ENCODE measurements at regions not wholly inside any gene's neighbourhood (a gene's known extent, or its start where the extent isn't known, plus 50 kb on each side); places are given as distances from the start of the nearest gene placed in this dataset.
"Not testable (repeated sequence)": the region's sequence is repeated elsewhere in the genome, so short reads cannot be mapped to it uniquely, and the experiment has no call there.

DNA sequence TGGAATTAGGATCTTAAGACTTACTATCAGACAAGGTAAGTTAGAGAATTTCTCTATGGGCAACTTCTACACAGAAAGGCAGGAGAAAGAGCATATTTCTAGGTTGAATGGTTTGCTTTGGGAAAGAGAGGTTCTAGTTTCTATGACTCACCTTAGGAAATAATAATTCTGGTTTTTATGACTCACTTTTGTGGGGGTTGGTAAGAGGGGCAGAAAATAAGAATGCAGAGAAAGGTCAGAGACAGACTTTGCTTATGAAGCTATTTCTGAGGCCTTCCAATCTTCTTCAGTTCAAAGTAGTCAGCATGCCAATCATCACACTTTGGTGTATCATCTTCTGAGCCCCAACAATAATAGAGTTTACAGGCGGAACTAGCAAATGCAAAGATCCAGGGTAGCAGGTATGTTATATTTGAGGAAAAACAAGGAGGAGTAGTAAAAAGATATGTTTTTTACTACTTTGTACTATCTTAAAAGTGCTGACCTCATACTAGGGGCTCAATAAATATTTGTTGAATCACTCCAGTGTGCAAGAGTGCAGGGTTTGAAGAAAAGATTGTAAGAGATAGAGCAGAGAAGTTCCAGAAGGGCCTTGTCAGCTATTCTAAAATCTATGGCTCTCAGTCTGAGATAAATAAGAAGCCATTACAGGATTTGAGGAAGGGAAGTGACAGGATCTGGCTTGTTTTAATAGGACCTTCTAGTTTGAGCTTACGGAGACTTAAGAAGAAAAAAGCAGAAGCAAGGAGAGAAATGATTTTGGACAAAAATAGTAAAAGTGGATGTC lies 56.7 kb upstream of the LRFN5 start:
- no peak for DNase-seq (ENCODE audit: low spot score)

DNA sequence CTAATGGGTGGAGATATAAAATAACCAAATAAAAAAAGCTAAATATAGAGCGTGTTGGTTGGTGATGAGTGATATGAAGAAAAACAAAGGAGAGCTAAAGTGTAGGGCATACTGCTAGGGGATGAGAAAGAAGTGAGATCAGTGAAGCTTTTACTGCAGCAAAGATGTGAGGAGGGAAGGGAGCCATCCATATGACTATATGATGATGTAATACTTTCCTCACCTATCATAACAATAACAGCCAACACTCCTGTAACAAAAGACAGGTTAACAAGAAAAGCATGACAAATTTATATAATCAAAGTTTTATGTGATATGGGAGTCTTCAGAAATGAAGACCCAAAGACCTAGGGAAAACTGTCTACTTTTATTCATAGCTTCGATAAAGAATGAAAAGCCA lies 57.4 kb upstream of the LRFN5 start:
- DNase-seq (ENCODE audit: low spot score), result no peak

DNA sequence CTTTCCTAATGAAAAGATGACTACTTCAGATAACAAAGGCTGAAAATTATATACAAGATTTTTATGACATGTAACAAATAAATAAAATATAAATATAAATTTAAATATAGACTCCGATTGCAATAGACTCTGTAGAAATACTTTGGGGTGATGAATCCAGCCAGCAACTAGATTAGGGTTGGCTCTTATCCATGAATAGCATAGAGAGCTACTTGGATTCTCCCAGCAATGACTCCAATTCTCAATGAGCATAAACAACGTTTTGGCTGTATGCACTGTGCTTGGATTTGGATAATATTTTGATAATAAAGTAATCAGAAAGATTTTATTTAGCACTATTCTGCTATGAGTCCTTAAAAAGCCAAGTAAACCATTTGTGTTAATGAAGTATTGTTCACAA lies 58.0 kb upstream of the LRFN5 start:
- DNase-seq (ENCODE audit: low spot score), result no peak

DNA sequence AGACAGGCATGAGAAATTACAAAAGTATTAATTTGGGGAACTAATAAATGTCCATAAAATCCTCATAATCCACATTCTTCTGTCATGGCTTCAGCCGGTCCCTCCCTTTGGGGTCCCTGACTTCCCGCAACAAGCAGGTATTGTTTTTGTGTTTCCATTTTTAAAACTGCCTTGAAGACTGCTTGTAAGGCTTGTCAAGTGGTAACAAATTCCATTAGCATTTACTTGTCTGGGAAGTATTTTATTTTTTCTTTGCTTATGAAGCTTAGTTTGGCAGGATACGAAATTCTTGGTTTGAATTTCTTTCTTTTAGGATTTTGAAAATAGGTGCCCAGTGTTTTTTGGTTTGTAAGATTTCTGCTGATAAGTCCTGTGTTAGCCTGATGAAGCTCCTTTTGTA lies 65.3 kb upstream of the LRFN5 start:
- no peak for DNase-seq (ENCODE audit: low spot score)

DNA sequence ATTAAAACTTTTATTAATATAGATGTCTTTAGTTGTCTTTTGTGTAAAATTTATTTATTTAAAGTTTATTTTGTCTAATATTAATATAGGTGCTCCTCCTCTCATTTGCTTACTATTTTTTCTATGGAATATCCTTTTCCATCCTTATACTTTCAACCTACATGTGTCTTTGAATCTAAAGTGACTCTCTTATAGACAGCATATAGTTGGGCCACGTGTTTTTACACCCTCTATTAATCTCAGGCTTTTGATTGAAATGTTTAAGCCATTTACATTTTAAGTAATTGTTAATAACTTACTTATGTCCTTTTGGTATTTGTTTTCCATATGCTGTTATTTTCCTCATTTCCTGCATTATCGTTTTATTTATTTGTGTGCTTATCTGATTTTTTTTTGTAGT lies 74.4 kb upstream of the LRFN5 start:
- no peak for DNase-seq (ENCODE audit: low spot score)

DNA sequence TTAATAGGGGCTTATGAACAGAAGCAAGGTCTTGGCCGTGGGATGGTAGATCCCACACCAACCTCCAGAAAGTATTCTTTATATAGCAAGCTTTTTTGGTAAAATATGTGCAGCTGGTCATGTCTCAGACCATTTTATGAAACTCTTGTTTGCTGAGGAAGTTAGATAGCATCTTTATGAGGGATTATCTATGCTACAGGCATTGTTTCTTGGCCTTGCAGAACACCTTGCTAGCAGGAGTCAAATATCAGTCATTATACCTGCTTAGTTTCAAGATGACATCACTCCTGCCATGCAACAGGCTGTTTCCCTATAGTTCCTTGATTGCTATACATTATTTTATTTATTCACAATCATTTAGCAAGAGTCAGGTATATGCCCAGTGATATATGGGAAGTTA lies 84.8 kb upstream of the LRFN5 start:
- no peak for DNase-seq (ENCODE audit: low spot score)

DNA sequence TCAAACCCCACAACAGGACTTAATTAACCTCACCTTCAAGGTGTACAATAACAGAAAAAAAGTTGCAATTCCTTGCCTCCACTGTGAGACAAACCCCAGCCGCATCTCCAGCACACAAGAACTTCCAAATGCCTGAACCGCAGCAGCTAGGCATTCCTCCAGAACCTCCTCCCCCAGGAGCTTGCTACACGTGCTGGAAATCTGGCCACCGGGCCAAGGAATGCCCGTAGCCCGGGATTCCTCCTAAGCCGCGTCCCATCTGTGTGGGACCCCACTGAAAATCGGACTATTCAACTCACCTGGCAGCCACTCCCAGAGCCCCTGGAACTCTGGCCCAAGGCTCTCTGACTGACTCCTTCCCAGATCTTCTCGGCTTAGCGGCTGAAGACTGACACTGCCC lies 88.6 kb upstream of the LRFN5 start:
- DNase-seq (ENCODE audit: low spot score), result not testable (repeated sequence)

DNA sequence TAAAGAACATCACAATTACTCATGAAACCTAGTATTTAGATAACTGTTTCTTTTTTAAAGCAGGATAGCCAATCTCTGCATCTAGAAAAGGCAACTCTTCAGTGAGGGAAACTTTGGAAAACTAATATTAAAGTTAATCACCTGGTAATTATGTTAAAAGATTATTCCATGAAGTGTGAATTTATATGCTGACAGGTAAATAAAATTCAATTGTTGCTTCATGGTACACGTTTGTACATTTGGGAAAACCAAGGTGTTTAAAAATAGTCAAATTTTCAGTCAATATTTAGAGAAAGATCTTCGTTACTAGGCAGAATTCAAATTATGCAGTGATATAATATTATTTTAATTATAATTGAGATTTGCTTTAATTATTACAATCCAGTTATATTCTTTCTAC lies 100.1 kb upstream of the LRFN5 start:
- no peak for DNase-seq (ENCODE audit: low spot score)

DNA sequence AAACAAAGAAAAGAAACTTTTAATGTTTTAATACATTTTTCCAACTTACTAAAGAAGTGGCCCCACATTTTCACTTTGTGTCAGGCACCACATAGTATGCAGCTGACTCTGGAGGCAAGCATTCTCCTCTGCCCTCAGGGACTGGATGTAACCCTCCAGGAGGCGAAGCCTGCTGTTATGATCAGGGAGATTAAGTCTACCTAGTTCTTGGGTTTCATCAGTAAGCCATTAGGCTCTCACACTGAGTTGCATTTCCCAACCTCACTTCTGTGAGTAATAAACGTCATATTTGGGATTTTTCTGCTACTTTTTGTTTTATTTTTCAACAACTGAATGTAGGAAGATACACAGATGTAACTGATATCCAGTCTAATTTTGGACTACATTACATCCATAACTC lies 101.2 kb upstream of the LRFN5 start:
- DNase-seq (ENCODE audit: low spot score), result no peak

DNA sequence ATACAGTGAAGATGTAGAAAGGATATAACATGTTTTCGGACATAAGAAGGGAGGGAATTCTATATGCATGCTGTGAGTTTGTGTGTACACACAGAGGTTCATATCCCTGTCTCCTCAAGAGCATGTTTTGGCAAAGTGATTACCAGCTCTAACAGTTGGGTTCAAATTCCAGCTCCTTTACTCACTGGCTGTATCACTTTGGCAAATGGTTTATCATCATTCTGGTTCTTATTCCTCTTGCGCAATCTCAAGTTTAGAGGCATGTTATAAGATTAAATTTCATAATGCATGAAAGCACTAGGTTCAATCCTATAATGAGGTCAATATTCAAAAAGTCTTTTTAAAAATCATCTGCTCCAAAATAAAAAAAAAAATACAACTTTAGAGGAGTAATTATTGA lies 107.7 kb upstream of the LRFN5 start:
- no peak for DNase-seq (ENCODE audit: low spot score)

DNA sequence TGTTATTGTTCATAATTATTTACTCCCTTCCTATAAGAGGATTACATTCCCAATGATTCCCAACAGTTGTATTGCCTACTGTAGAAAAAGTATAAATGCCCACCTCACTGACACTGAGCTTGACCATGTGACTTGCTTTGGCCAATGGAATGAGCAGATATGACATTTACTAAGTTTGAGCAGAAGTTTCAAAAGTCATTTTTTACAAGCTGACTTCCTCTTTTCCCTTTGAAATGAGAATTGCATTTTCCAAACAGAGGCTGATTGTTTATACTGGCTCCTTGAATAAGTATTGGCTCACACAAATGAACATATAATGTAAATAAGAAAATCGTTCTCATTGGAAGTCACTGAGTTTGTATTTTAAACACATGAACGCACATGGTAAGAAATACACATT lies 116.4 kb upstream of the LRFN5 start:
- no peak for DNase-seq (ENCODE audit: low spot score)

DNA sequence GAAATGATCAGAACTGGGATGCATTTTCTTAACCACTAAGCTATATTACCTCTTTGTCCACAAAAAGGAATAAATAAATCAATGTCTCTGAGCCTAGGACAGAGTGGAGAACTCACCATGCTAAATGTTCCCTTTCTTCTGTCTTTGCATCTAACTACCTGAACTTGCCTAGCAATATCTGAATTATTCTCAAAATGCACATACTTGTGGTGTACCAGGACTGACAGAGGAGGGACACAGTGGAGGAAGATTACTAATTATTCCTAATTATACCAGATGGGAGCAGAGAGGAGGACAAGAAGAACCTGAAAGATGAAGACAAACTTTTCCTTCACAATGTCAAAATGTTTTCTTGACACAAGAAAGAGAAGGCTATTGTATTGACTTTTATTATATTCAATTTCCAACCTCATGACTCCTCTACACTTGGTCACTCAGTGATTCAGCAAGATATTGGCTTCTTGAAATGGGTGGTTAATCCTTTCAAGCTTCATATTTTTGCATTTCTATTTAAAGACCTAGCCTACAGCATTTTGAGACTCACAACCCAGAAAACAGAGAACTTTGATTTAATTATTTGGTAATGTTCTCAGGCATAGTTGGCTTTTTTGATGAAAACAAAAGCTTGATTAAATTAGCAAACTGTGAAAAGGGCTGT lies 117.2 kb upstream of the LRFN5 start:
- DNase-seq (ENCODE audit: low spot score), result no peak

DNA sequence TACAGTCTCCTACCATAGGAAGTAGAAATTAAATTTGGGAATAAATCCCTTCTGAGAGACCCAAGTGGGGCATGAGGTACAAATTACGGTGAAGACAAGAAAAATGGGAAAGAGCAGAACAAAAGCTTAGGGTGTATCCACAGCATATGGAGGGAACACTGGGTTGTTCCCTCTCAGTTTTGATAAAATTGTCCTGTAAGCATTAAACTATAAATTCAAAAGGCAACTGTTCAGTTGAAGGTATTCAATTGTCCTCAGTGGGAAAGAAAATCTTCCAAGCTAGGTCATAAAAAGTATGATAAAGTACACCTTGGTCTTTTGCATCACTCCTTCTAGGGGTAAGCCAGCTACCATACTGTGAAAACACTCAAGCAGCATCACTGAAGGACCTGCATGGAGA lies 118.3 kb upstream of the LRFN5 start:
- DNase-seq (ENCODE audit: low spot score), result no peak

DNA sequence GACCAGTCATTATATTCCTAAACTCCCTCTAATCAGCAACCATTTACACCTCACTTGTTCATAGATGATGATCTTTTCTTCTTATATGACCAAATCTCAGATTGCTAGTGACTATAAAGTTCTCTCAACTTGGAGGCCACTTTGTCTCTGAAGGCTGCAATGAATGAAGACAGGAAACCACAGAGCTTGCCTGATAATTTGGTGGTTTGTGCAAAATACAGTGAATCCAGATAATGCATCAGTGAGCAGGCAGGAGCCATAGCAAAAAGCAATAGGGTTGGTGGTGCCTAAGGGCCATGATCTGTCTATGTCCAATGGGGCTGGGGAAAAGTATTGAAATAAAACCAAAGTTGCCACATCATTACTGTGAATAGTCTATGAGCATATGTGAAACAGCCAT lies 123.8 kb upstream of the LRFN5 start:
- no peak for DNase-seq (ENCODE audit: low spot score)

DNA sequence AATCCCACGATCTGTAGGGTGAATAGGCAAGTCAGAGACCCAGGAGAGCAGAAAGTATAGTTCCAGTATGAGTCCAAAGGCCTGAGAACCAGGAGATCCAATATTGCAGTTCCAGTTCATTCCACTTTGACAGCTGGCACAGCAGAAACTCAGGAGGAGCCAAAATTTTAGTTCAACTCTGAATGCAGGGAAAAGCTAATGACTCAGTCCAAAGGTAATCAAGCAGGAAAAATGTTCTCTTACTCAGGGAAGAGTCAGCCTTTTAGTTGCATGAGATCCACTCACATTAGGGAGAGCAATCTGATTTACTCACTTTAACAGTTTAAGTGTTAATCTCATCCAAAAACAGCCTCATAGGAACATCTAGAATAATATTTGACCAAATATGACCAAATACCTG lies 130.2 kb upstream of the LRFN5 start:
- no peak for DNase-seq (ENCODE audit: low spot score)

DNA sequence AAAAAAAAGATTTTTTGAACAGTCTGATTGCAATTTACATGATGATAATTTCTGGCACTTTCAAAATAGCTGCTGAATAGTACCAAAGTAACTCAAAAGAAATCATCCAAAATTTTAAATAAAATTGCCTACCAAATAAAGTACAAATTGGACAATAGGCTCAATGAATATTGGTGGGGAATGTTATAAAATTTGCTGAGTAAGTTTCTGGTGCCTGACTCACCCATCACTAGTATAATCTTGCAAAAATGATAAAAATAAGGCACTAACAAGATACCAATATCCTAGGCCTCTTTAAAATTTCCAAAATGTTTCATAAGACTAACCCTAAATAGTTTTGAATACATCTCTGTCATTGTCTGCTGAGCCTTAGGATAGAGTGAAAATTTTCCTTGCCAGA lies 145.3 kb upstream of the LRFN5 start:
- DNase-seq (ENCODE audit: low spot score), result no peak

DNA sequence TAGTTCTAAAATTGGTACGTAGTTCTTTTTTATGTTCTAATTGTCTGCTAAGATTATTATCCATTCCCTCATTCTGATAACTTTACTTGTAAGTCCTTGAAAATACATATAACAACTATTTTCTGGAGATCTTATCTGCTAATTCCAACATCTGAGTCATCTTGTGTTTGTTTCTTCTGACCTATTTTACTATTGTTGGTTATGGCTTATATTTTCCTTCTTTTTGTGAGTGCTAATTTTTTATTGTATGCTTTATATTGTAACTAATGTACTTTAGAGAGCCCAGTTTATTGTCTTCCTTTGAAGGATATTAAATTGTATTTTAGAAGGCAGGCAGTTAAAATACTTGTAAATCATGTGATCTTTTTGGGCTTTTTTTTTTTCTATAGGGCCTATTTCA lies 149.3 kb upstream of the LRFN5 start:
- DNase-seq (ENCODE audit: low spot score), result no peak

DNA sequence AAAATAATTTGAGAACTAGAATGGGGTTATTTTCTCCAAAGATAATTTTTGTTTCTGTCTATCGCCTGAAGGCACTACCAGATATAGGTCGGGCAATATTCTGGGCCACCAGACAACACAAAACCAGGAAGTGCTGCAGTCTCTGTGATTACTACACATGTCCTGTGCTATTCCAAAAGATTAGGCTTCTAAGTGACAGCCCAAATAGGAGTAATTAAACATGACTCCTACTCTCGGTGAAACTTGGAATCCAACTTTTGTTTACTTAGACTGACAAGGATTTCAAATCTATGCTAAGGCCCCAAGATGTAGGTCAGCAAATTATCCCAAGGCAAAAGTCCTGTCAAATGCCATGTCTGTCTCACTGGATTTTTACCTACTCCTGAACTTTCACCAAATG lies 157.6 kb upstream of the LRFN5 start:
- DNase-seq (ENCODE audit: low spot score), result no peak

DNA sequence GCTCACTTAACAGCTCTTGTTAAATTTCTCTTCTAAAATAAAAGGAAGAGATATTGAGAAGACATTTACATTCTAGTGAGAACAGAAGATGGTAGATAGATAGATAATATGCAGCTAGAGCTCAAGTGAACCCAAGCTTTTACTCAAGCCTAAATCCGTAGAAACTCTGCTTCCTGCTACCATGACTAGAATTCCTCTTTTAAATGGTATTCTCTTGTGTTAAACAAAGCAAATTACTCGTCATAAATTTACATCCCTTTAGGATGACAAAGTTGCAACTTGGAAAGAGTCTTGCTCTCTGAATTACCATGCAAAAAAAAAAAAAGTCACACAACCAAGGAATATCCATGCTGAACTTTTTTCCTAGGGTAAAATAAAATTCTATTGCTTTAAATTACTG lies 160.7 kb upstream of the LRFN5 start:
- DNase-seq (ENCODE audit: low spot score), result no peak

DNA sequence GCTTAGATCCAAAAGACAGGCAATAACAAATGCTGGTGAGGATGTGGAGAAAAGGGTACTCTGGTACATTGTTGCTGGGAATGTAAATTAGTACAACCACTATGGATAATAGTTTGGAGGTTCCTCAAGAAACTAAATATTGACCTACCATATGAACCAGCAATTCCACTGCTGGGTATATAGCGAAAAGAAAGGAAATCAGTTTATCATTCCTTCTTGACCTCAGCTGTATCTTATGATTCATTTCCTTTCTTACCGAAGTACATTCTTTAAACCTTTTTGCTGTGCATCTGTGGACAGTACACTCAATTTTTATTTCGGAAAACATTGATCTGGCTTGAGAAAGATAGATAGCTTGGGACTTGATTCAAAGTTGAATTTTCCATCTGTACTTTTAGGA lies 183.2 kb upstream of the LRFN5 start:
- no peak for DNase-seq (ENCODE audit: low spot score)

DNA sequence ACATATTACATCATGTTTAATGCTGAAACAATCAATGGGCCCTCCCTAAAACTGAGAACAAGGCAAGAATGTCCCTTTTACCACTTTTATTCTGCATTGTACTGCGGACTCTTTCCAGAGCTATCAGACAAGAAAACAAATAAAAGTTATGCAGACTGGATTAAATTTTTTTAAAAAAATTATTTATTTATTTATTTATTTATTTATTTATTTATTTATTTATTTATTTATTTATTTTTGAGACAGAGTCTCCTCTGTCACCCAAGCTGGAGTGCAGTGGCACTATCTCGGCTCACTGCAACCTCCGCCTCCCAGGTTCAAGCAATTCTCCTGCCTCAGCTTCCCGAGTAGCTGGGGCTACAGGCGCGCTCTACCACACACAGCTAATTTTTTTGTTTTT lies 185.4 kb upstream of the LRFN5 start:
- not testable (repeated sequence) for DNase-seq (ENCODE audit: low spot score)

DNA sequence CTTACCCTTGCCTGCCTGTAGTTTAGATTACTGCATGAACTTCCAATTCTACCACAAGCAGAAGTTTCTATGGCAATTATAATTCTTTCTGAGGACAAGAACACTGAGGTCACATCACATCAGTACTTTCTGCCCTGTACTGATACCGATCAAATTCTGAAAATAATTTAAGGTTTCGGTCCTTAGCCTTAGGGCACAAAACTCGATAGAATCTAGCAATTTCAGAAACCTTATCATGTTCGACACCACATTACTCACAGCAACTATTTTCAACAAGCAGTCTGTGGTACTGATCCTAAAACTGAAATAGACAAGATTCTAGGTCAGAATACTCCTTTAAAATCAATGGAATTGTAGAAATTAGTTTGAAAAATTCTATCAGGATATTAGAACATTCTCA lies 187.0 kb upstream of the LRFN5 start:
- DNase-seq (ENCODE audit: low spot score), result no peak

DNA sequence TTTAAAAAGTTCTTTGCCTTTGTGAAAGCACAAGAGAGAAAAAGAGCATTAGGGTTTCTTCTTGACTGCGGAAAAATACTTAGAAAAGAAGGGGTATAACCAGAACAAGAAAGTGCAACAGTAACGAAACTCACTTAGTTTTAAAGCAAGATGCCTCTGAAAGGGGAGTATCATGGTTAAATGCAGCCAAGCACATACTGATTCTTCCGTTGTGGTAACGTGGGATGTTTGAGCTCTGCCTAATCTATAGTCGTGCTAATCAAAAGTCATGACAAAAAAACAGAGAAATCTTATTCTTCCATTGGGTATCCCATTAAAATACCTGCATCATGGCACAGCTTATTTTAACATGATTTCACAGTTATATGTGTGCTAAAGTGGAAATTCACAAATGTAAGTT lies 187.8 kb upstream of the LRFN5 start:
- DNase-seq (ENCODE audit: low spot score), result no peak

DNA sequence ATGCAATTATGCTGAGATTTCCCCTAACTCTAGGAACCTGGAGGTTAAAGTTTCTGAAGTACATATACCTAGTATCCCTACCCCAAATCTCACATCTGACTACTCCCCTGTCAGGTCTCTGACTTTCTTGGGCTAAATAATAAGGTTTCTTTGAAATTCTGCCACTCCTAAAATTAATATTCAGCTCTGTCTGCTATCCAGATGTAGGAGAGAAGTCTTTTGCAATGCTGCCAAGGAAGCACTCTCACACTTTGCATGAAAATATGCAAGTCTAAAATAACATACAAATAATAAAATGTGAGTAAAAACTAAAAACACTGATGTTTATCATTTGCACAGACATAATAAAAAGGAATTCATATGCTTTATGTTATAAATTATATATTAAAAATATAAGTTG lies 196.9 kb upstream of the LRFN5 start:
- no peak for DNase-seq (ENCODE audit: low spot score)
